WERI-Rb-1 (cell line): ENCODE measurements at regions not wholly inside any gene's neighbourhood (a gene's known extent, or its start where the extent isn't known, plus 50 kb on each side); places are given as distances from the start of the nearest gene placed in this dataset.

Experiments used
- DNase-seq: peaks from one replicate; pipeline ENCODE4 v3.0.0-alpha.2; 2020
- H3K27ac ChIP-seq: fragments of 250-450 bp; sonication (Bioruptor Pico); 2 replicates; pipeline ENCODE4 v1.5.1; 2020; ENCODE audit warnings: mild to moderate bottlenecking, moderate library complexity
- H3K27me3 ChIP-seq: fragments of 250-450 bp; sonication (Bioruptor Pico); 2 replicates; pipeline ENCODE4 v1.5.1; 2021; ENCODE audit warnings: mild to moderate bottlenecking, low read depth, moderate library complexity; ENCODE audit not compliant: insufficient read depth, severe bottlenecking
- H3K36me3 ChIP-seq: fragments of 250-450 bp; sonication (Bioruptor Pico); 2 replicates; pipeline ENCODE4 v1.5.1; 2020; ENCODE audit warnings: mild to moderate bottlenecking, moderate library complexity
- H3K4me3 ChIP-seq: 2 replicates; pipeline ENCODE4 v1.5.1; 2011; ENCODE audit warnings: low read depth, mild to moderate bottlenecking, control low read depth, low read length
- H3K9me3 ChIP-seq: fragments of 250-450 bp; sonication (Bioruptor Pico); 2 replicates; pipeline ENCODE4 v1.5.1; 2021; ENCODE audit warnings: mild to moderate bottlenecking, moderate library complexity; ENCODE audit not compliant: severe bottlenecking
- CTCF ChIP-seq: IDR thresholded peaks from 2 replicates; pipeline ENCODE4 v1.5.1; 2011; ENCODE audit warnings: low read depth, mild to moderate bottlenecking, control low read depth, inconsistent platforms, low read length

GRCh38 chr4:174438711-174439110 is 83.6 kb downstream of the HPGD start:
- Histone ChIP-seq H3K27me3 (no peaks in the 10 kb centered on the region), H3K4me3 (no peak overlapping the region), H3K9me3 (no peaks in the 10 kb centered on the region), H3K27ac (no peak overlapping the region), H3K36me3 (no peaks in the 10 kb centered on the region)
- no peak for DNase-seq
- no peak for TF ChIP-seq CTCF

GRCh38 chr4:174437749-174438148 is 84.5 kb downstream of the HPGD start:
- H3K4me3 ChIP-seq = no peak overlapping the region
- no peak overlapping the region for H3K27ac ChIP-seq
- no peaks in the 10 kb centered on the region for H3K27me3 ChIP-seq
- DNase-seq = no peak
- no peaks in the 10 kb centered on the region for H3K9me3 ChIP-seq
- TF ChIP-seq CTCF = no peak
- H3K36me3 ChIP-seq = no peaks in the 10 kb centered on the region

- TF ChIP-seq CTCF = no peak
- Histone ChIP-seq H3K4me3 (no peak overlapping the region), H3K27me3 (no peaks in the 10 kb centered on the region), H3K36me3 (no peaks in the 10 kb centered on the region), H3K9me3 (no peaks in the 10 kb centered on the region), H3K27ac (no peak overlapping the region)
- DNase-seq = no peak
These were observed 85.0 kb downstream of the HPGD start for GRCh38 chr4:174437324-174437723.

GRCh38 chr4:174436377-174436776 is 85.9 kb downstream of the HPGD start:
- Histone ChIP-seq H3K4me3 (no peak overlapping the region), H3K36me3 (no peaks in the 10 kb centered on the region), H3K9me3 (no peaks in the 10 kb centered on the region), H3K27me3 (no peaks in the 10 kb centered on the region), H3K27ac (no peak overlapping the region)
- no peak for TF ChIP-seq CTCF
- DNase-seq = no peak

- no peak overlapping the region for H3K27ac ChIP-seq
- H3K4me3 ChIP-seq = no peak overlapping the region
- no peaks in the 10 kb centered on the region for H3K9me3 ChIP-seq
- H3K27me3 ChIP-seq = no peaks in the 10 kb centered on the region
- DNase-seq = no peak
- TF ChIP-seq CTCF = no peak
- H3K36me3 ChIP-seq = no peaks in the 10 kb centered on the region
These were observed 86.3 kb downstream of the HPGD start for GRCh38 chr4:174435974-174436373.

GRCh38 chr4:174434455-174434854 is 87.8 kb downstream of the HPGD start:
- Histone ChIP-seq H3K4me3 (no peak overlapping the region), H3K27me3 (no peaks in the 10 kb centered on the region), H3K27ac (no peak overlapping the region), H3K9me3 (no peaks in the 10 kb centered on the region), H3K36me3 (no peaks in the 10 kb centered on the region)
- no peak for TF ChIP-seq CTCF
- DNase-seq = no peak
